GM21737 (cell line): ENCODE measurements at regions not wholly inside any gene's neighbourhood (a gene's known extent, or its start where the extent isn't known, plus 50 kb on each side); places are given as distances from the start of the nearest gene placed in this dataset.

Experiments used
- ATAC-seq: cut with Tn5 transposase; IDR thresholded peaks from one replicate; pipeline ENCODE4 v1.9.1; 2021; ENCODE audit warnings: mild to moderate bottlenecking, moderate library complexity; ENCODE audit not compliant: unreplicated experiment

DNA sequence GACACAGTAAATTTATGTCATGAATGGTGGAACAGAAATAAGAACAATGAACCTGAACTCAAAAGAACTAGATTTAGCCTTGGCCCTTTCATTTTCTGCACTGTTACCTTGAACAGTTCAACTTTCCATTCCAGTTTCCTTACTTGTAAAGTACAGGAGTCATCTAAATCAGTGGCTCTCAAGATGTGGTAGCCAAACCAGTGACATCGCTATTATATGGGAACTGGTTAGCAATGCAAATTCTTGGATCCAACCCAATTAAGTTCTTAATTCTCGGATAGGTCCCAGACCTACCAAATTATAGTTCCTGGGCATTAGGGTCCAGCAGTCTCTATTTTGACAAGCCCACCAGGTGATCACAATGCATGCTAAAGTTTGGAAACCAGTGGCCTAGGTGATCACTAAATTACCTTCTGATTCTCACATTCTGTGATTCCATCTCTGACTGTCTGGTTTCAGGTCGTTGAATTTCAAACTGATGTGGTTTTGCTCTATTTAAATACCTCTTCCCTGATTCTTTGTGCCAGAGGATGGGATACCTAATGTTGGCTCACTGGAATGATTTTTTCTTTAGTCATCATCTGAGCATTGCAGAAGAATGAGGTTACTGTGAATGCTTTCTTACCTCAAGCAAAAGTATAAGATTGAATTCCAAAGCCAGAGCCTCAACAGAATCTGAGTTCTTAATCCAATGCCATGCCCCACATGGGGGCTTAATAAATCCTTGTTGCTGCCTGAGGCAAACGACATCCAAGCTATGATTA is 253.8 kb downstream of the ENC1 start:
- no peak for ATAC-seq

DNA sequence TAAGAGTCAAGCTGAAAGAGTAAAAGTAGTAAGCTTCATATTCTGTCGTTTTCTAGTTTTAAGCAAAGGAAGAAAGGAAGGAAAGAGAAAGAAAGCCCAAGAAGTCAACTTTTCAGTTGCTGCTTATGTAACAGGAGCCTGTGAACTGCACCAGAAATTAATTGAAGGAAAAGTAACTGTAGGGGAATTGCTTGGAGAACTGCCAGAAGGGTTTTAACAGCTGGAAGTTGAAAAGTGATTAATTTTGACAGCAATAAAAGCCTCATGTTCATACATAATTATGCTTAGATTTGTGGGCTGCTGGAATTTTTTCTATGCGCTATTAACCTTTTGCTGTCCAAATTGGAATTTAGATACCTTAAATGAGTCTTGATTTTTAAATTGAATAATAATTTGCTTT is 255.7 kb downstream of the ENC1 start:
- ATAC-seq, result no peak

GRCh38 chr5:74382987-74383593 is 257.4 kb downstream of the ENC1 start:
- no peak for ATAC-seq

DNA sequence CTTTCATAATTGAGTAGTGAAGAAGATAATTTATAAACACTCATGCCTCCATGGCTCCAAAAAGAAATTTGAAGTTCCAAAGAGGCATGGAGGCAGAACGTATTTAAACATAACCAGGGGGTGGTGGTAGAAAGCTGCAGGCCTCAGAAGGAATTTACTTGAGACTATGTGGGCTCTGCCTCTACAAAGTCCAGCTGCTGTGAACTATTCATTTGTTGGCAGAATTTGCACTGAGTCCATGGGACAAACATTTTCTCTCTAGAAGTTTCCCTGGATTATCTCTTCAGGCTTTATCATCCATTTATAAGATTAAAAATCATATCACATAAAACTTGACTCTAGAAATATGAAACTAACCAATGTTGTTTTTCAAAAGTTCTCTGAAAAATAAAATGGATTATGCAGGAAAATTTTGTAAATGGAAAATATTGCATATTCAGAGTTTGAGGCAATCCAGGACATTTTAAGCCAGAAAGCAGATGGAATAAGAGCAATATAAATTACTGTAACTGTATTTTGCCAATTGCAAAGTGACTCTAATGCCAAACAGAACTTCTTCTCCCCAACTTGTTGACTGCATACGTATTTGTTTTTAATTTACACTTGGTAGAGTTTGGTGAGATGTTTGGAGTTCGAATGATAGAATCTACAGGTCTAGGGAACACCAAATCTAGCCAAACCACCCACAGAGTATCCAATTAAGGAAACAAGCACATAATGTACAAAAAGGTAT is 258.2 kb downstream of the ENC1 start:
- ATAC-seq, result no peak

- no peak for ATAC-seq
Observed at GRCh38 chr5:74380193-74380592, 260.3 kb downstream of the ENC1 start.

GRCh38 chr5:74378464-74378863 is 262.1 kb downstream of the ENC1 start:
- ATAC-seq, result no peak

- no peak for ATAC-seq
Observed at GRCh38 chr5:74376187-74376586, 264.3 kb downstream of the ENC1 start.

DNA sequence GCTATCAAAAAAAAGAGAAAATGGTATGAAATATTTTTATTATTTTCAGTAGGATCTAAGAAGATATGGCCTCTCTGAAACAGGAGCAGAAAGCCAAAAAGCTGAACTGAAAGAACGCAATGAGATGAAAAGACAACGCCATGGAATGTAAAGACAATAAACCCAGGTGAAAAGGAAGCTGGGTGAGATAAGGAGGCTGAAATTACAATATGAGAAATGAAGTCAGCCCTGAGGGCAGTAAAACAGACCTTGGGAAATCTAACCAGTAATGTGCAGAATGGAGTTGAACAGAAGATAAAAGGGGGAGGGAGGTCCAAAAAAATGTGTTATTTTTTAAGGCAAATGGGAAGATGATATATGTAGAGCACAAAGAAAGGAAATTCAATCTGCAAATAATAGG is 265.3 kb downstream of the ENC1 start:
- ATAC-seq, result no peak

- ATAC-seq, result no peak
Observed at GRCh38 chr5:74374656-74375055, 265.9 kb downstream of the ENC1 start.

- ATAC-seq, result no peak
Observed at GRCh38 chr5:74373076-74373475, 267.5 kb downstream of the ENC1 start.

- no peak for ATAC-seq
Observed at GRCh38 chr5:74372502-74373064, 267.9 kb downstream of the ENC1 start.

GRCh38 chr5:74372051-74372450 is 268.5 kb downstream of the ENC1 start:
- no peak for ATAC-seq

GRCh38 chr5:74371621-74372020 is 268.9 kb downstream of the ENC1 start:
- no peak for ATAC-seq

- ATAC-seq, result no peak
Observed at GRCh38 chr5:74370168-74370567, 270.4 kb downstream of the ENC1 start.

- ATAC-seq, result no peak
Observed at GRCh38 chr5:74369173-74369572, 271.4 kb downstream of the ENC1 start.

GRCh38 chr5:74367934-74368333 is 272.6 kb downstream of the ENC1 start:
- no peak for ATAC-seq

DNA sequence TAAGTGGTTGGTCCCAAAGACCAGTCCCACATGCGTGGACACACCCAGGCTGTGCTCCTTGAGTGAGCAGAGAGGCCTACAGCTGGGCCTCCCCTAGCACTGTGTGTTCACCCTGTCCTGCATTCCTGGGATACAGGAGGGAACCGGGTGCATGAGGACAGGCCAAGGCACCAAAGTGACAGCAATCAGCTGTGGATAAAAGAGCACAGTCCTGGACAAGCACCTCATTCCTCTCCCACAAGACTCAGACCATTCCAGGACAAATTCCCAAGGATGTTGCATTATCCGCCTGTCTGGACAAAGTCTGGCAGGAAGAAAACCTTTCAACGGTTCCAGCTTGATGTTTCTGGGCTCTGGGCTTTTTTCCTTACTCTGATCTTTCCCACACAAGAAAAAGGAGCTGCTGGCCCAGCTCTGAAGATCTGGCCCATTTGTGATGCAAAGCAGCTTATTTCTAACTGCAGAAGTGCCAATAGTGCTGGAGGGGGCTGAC is 273.2 kb downstream of the ENC1 start:
- no peak for ATAC-seq

GRCh38 chr5:74365723-74366122 is 274.8 kb downstream of the ENC1 start:
- ATAC-seq, result no peak

DNA sequence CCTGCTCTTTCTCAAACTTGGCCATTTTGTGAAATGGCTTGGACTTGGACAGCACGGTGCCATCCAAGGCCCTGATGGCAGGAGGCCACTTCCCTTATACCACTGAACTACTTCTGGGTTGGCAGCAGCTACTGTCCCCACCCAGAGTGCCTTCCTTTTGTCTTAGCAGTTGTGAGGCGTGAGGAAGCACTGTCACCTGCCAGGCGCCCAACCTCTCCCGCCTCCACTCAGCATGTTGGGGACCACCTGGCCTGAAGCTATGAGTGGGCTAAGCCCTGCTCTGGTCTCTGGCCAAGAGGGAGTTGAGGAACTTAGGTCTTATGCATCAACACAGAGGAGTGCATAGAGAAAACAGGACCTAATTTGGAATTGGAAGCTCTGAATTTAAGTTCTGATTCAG is 276.0 kb downstream of the ENC1 start:
- ATAC-seq, result no peak

DNA sequence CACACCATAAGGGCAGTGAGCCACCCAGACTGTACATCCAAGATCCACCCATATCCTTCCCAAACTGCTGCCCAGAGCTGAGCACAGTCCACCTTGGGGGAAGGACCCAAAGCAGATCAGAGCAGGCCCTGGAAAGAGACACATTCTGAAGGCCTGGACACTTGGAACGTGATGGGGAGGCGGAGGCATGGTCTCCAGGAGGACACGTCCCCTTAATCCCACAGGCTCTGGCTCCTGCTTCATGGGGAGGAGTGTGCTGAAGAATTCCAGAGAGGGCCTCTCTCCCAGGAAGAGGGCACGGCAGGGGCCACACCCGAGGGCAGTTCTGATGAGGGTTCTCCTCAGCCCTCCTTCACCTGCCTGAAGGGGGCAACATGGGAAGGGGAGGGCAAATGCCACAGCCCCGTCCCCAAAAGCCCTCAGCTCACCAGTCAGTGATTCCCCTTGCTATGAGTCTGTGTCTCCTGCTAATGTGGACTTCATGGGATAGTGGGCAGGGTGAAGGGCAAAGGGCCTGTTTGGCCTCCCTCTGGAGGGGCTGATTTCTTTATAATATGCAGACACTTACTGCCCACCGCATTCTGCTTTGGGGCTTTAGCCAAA is 276.8 kb downstream of the ENC1 start:
- no peak for ATAC-seq
